ENCODE measurements at regions not wholly inside any gene's neighbourhood (a gene's known extent, or its start where the extent isn't known, plus 50 kb on each side); places are given as distances from the start of the nearest gene placed in this dataset.

GRCh38 chr3:150184426-150185071, 213.9 kb upstream of the PFN2 start:
- POLR2A ChIA-PET, result no interaction called here
- CTCF ChIA-PET, result interaction anchor here (0.6 to 1.6 kb wide), 9 partner anchors 16 to 328 kb away, joined by 3 to 10 read pairs (median 4); no protein-coding TSS in a partner anchor

- CTCF ChIA-PET, result interaction anchor here (0.6 to 1.6 kb wide), 9 partner anchors 16 to 327 kb away, joined by 3 to 10 read pairs (median 4); no protein-coding TSS in a partner anchor
- POLR2A ChIA-PET, result no interaction called here
These were observed 213.2 kb upstream of the PFN2 start for GRCh38 chr3:150183678-150184425.

- POLR2A ChIA-PET, result no interaction called here
- CTCF ChIA-PET, result no interaction called here
These were observed 209.6 kb upstream of the PFN2 start for GRCh38 chr3:150180334-150180733.

GRCh38 chr3:150179330-150179729, 208.6 kb upstream of the PFN2 start:
- ChIA-PET POLR2A (no interaction called here), CTCF (no interaction called here)

- POLR2A ChIA-PET, result no interaction called here
- CTCF ChIA-PET, result no interaction called here
These were observed 207.1 kb upstream of the PFN2 start for GRCh38 chr3:150177673-150178381.

GRCh38 chr3:150174179-150174578, 203.5 kb upstream of the PFN2 start:
- POLR2A ChIA-PET, result no interaction called here

GRCh38 chr3:150172356-150172755, 201.7 kb upstream of the PFN2 start:
- CTCF ChIA-PET, result no interaction called here
- POLR2A ChIA-PET, result no interaction called here

More at GRCh38 chr3:150174179-150174578, 203.5 kb upstream of the PFN2 start:
- CTCF ChIA-PET, result no interaction called here

GRCh38 chr3:150170852-150171520, 200.3 kb upstream of the PFN2 start:
- POLR2A ChIA-PET, result no interaction called here
- CTCF ChIA-PET, result no interaction called here

- CTCF ChIA-PET, result no interaction called here
These were observed 198.7 kb upstream of the PFN2 start for GRCh38 chr3:150169330-150169940.

GRCh38 chr3:150168698-150169097, 198.0 kb upstream of the PFN2 start:
- CTCF ChIA-PET, result no interaction called here
- POLR2A ChIA-PET, result no interaction called here

More at GRCh38 chr3:150169330-150169940, 198.7 kb upstream of the PFN2 start:
- POLR2A ChIA-PET, result no interaction called here

GRCh38 chr3:150165396-150166094, 194.8 kb upstream of the PFN2 start:
- ChIA-PET POLR2A (no interaction called here), CTCF (interaction anchor here (0.5 kb wide), 1 partner anchor 16 kb away, joined by 3 read pairs; no protein-coding TSS in a partner anchor)

GRCh38 chr3:150161011-150161410, 190.3 kb upstream of the PFN2 start:
- ChIA-PET POLR2A (no interaction called here), CTCF (no interaction called here)

GRCh38 chr3:150158943-150159625, 188.4 kb upstream of the PFN2 start:
- ChIA-PET CTCF (no interaction called here), POLR2A (no interaction called here)

- ChIA-PET POLR2A (no interaction called here), CTCF (no interaction called here)
These were observed 181.9 kb upstream of the PFN2 start for GRCh38 chr3:150152567-150152966.

- CTCF ChIA-PET, result interaction anchor here (1.4 kb wide), 1 partner anchor 8 kb away, joined by 3 read pairs; no protein-coding TSS in a partner anchor
- POLR2A ChIA-PET, result no interaction called here
These were observed 179.9 kb upstream of the PFN2 start for GRCh38 chr3:150150633-150151032.

GRCh38 chr3:150149651-150150051, 179.0 kb upstream of the PFN2 start:
- POLR2A ChIA-PET, result no interaction called here
- CTCF ChIA-PET, result no interaction called here

GRCh38 chr3:150148227-150148626, 177.5 kb upstream of the PFN2 start:
- ChIA-PET POLR2A (no interaction called here), CTCF (no interaction called here)

GRCh38 chr3:150147776-150148175, 177.1 kb upstream of the PFN2 start:
- ChIA-PET POLR2A (no interaction called here), CTCF (no interaction called here)

All from activated CD8-positive, alpha-beta memory T cell treated with anti-CD3 and anti-CD28 coated beads for 36 hours (primary cell).